DND-41 (cell line): ENCODE measurements at regions not wholly inside any gene's neighbourhood (a gene's known extent, or its start where the extent isn't known, plus 50 kb on each side); places are given as distances from the start of the nearest gene placed in this dataset.

Source experiments
- CTCF ChIP-seq: IDR thresholded peaks from 2 replicates; pipeline ENCODE4 v1.5.1; 2012; ENCODE audit warnings: borderline replicate concordance, low read length, moderate library complexity, mild to moderate bottlenecking; ENCODE audit not compliant: poor library complexity, severe bottlenecking; ENCODE audit errors: extremely low read depth
- EZH2 ChIP-seq: IDR thresholded peaks from 3 replicates; pipeline ENCODE4 v1.6.1; 2012; ENCODE audit warnings: borderline replicate concordance, low read depth, mild to moderate bottlenecking, moderate library complexity, low read length, inconsistent platforms; ENCODE audit not compliant: severe bottlenecking

- TF ChIP-seq CTCF (no peak), EZH2 (no peak)
Observed at GRCh38 chr4:120435179-120435578, 368.5 kb upstream of the MAD2L1 start.
